ENCODE measurements at regions not wholly inside any gene's neighbourhood (a gene's known extent, or its start where the extent isn't known, plus 50 kb on each side); places are given as distances from the start of the nearest gene placed in this dataset.

- FAIRE-seq (no peak), DNase-seq (ENCODE audit: low read depth) (no peak)
- no peaks in the 10 kb centered on the region for H3K27me3 ChIP-seq (ENCODE audit: control insufficient read depth, insufficient read depth, low read length)
- H3K36me3 ChIP-seq (ENCODE audit: control insufficient read depth, insufficient read depth, low read length), result no peaks in the 10 kb centered on the region
- TF ChIP-seq CTCF (IDR thresholded peaks at IDR 0.05; ENCODE audit: insufficient read depth, low read length, severe bottlenecking), result no peak
- H3K4me3 ChIP-seq (ENCODE audit: low read depth, low read length), result no peak overlapping the region
Observed at GRCh38 chr10:131647789-131648188, 253.0 kb upstream of the PPP2R2D start.

- TF ChIP-seq CTCF (IDR thresholded peaks at IDR 0.05; ENCODE audit: insufficient read depth, low read length, severe bottlenecking), result no peak
- Histone ChIP-seq H3K27me3 (ENCODE audit: control insufficient read depth, insufficient read depth, low read length) (no peaks in the 10 kb centered on the region), H3K36me3 (ENCODE audit: control insufficient read depth, insufficient read depth, low read length) (no peaks in the 10 kb centered on the region), H3K4me3 (ENCODE audit: low read depth, low read length) (no peak overlapping the region)
- DNase-seq (ENCODE audit: low read depth), result no peak
- FAIRE-seq, result no peak
Observed at GRCh38 chr10:131648386-131649020, 252.3 kb upstream of the PPP2R2D start.

- DNase-seq (ENCODE audit: low read depth), result no peak
- FAIRE-seq, result no peak
Observed at GRCh38 chr10:131649617-131650016, 251.2 kb upstream of the PPP2R2D start.

GRCh38 chr10:131650169-131650705 lies 250.6 kb upstream of the PPP2R2D start:
- no peak overlapping the region for H3K4me3 ChIP-seq (ENCODE audit: low read depth, low read length)
- DNase-seq (ENCODE audit: low read depth) (no peak), FAIRE-seq (no peak)
- no peak for TF ChIP-seq CTCF (IDR thresholded peaks at IDR 0.05; ENCODE audit: insufficient read depth, low read length, severe bottlenecking)
- H3K27me3 ChIP-seq (ENCODE audit: control insufficient read depth, insufficient read depth, low read length), result no peaks in the 10 kb centered on the region
- no peaks in the 10 kb centered on the region for H3K36me3 ChIP-seq (ENCODE audit: control insufficient read depth, insufficient read depth, low read length)

More at GRCh38 chr10:131649617-131650016, 251.2 kb upstream of the PPP2R2D start:
- Histone ChIP-seq H3K27me3 (ENCODE audit: control insufficient read depth, insufficient read depth, low read length) (no peaks in the 10 kb centered on the region), H3K4me3 (ENCODE audit: low read depth, low read length) (no peak overlapping the region), H3K36me3 (ENCODE audit: control insufficient read depth, insufficient read depth, low read length) (no peaks in the 10 kb centered on the region)
- no peak for TF ChIP-seq CTCF (IDR thresholded peaks at IDR 0.05; ENCODE audit: insufficient read depth, low read length, severe bottlenecking)

- TF ChIP-seq CTCF (IDR thresholded peaks at IDR 0.05; ENCODE audit: insufficient read depth, low read length, severe bottlenecking), result no peak
- H3K36me3 ChIP-seq (ENCODE audit: control insufficient read depth, insufficient read depth, low read length), result no peaks in the 10 kb centered on the region
- no peak for DNase-seq (ENCODE audit: low read depth)
- FAIRE-seq, result no peak
- H3K4me3 ChIP-seq (ENCODE audit: low read depth, low read length), result no peak overlapping the region
- no peaks in the 10 kb centered on the region for H3K27me3 ChIP-seq (ENCODE audit: control insufficient read depth, insufficient read depth, low read length)
Observed at GRCh38 chr10:131650771-131651673, 249.8 kb upstream of the PPP2R2D start.

Data from bronchial epithelial cell (primary cell).